ENCODE measurements at regions not wholly inside any gene's neighbourhood (a gene's known extent, or its start where the extent isn't known, plus 50 kb on each side); places are given as distances from the start of the nearest gene placed in this dataset.
A peak's percentile ranks its signal among the peaks of the same experiment; 100 is the strongest.
"Not testable (repeated sequence)": the region's sequence is repeated elsewhere in the genome, so short reads cannot be mapped to it uniquely, and the experiment has no call there.

GRCh38 chr21:9008636-9009035 lies 1512.7 kb upstream of the TPTE start:
- in situ Hi-C loops (cut with HindIII; ENCODE audit: low pct_unique_long_range_greater_than_20kb, low sequenced_read_pairs): no loop called here
- no peak for TF ChIP-seq JUND (IDR thresholded peaks at IDR 0.05; ENCODE audit: low read depth)
- peak in 1 of 2 experiments; percentile 64 for DNase-seq (ENCODE audit: low read depth in 1 of 2, low spot score in 1 of 2)

GRCh38 chr21:9009267-9010016 lies 1511.9 kb upstream of the TPTE start:
- in situ Hi-C loops (cut with HindIII; ENCODE audit: low pct_unique_long_range_greater_than_20kb, low sequenced_read_pairs): not testable (repeated sequence)
- DNase-seq (ENCODE audit: low read depth in 1 of 2, low spot score in 1 of 2): peak in 1 of 2 experiments; percentile 56

DNA sequence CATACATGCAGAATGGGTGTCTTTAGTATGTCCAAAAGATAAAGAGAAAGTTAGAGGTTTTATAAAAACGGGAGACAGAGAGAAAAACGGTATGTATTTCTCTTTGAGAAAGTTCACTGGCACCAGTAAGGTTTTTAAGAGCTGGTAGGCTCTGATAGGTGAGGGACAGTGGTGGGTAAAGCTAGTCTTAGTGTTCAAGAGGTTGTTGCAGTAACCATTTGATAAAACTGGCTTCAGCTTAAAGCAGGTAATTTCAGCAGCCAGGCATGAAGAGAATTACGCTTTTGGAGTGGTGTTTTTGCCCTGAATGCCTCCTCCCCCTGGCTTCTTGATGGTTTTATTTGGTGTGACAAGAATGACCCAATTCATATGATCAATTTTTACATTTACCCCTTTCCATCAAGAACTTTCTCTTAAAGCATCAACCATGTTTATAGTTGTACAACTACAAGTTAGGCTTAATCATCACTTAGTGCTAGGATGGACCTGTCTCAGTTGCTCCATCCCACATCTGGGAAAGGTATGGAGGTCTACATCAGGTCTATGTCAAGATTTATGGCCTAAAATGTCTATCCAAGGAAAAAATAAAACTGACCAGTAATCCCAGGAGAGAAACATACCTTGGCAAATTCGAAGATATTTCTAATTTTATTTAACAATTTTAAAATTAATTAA lies 1511.1 kb upstream of the TPTE start:
- DNase-seq (ENCODE audit: low read depth in 1 of 2, low spot score in 1 of 2): peak in 1 of 2 experiments; percentile 48
- in situ Hi-C loops (cut with HindIII; ENCODE audit: low pct_unique_long_range_greater_than_20kb, low sequenced_read_pairs): not testable (repeated sequence)

DNA sequence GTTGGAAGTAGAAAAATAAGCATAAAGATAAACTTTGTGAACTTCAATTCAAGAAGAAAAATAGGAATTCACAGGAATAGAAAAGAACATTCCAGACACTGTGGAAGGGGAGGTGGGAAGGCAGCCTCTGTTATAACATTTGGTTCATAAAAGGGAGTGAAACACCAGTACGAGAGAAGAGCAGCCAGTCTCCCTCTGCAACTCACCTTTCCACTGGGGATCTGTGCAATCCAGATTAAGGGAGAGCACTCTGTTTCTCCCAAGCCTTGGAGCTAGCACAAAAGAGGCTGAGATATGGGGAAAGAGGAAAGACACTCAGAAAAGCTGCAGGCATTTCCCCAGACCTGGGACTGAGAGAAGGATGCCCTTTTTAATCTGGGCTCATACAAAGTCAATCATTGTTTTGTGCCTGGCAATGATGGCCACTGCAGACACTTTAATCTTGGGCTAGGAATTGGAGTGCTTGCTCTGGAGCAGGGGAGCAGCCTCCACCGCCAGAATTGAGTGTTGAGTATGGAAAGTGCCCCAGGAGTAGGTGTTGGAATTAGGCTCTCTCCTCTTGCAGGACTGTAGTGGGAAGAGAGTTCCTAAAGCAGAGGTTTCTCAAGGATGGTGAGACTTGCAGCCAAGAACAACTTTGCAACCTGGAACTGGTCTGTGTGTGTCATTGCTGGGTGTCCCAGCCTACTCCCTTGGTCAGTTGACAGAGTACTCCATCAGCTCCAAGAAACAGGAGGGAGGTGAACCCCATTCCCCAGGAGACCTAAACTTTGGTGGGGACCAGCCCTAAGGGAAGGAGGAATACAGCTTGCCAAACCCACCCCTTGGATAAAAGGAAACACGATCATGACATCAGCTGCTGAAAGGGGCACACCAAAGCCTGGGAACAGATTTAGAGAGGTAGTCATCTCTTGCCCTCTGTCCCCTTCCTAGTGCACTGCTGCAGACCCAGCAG lies 1510.2 kb upstream of the TPTE start:
- in situ Hi-C loops (cut with HindIII; ENCODE audit: low pct_unique_long_range_greater_than_20kb, low sequenced_read_pairs): not testable (repeated sequence)

GRCh38 chr21:9011916-9012315 lies 1509.5 kb upstream of the TPTE start:
- peak in 1 of 2 experiments; percentile 42 for DNase-seq (ENCODE audit: low read depth in 1 of 2, low spot score in 1 of 2)
- in situ Hi-C loops (cut with HindIII; ENCODE audit: low pct_unique_long_range_greater_than_20kb, low sequenced_read_pairs): not testable (repeated sequence)

More for the DNA sequence above, 1510.2 kb upstream of the TPTE start:
- peak in 1 of 2 experiments; percentile 48 for DNase-seq (ENCODE audit: low read depth in 1 of 2, low spot score in 1 of 2)

DNA sequence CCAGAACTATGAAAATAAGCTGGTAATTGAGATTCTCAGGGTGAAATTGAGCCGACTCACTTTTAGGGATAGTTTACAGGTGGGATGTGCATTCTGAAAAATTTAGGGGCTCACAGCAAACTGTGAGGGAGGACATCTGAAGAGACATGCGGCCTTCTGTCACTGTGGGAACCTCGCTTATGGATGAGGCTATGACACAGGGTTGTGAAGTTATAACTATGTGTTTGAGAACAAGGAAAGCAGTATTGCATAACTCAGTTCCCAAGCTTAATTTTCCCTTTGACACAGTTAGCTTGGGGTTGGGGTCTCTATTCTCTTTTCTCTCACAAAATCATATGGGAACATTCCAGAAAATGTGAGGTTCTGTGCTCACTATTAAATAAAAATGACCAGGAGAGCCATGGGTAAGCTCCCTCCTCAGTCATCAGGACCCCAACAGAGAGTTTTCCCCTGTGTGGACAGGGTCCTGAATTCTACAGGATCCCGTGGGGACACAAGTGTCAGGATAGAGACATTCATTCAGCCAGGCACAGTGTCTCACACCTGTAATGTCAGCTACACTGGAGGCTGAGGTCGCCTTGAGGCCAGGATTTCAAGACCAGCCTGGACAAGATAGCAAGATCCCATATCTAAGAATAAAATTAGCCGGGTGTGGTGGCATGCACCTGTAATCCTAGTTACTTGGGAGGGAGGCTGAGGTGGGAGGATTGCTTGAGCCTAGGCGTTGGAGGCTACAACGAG lies 1507.7 kb upstream of the TPTE start:
- DNase-seq (ENCODE audit: low read depth in 1 of 2, low spot score in 1 of 2): peak in 1 of 2 experiments; percentile 38
- in situ Hi-C loops (cut with HindIII; ENCODE audit: low pct_unique_long_range_greater_than_20kb, low sequenced_read_pairs): not testable (repeated sequence)

- in situ Hi-C loops (cut with HindIII; ENCODE audit: low pct_unique_long_range_greater_than_20kb, low sequenced_read_pairs): not testable (repeated sequence)
- DNase-seq (ENCODE audit: low read depth in 1 of 2, low spot score in 1 of 2): peak in 1 of 2 experiments; percentile 35
Observed at GRCh38 chr21:9014243-9014734, 1507.1 kb upstream of the TPTE start.

DNA sequence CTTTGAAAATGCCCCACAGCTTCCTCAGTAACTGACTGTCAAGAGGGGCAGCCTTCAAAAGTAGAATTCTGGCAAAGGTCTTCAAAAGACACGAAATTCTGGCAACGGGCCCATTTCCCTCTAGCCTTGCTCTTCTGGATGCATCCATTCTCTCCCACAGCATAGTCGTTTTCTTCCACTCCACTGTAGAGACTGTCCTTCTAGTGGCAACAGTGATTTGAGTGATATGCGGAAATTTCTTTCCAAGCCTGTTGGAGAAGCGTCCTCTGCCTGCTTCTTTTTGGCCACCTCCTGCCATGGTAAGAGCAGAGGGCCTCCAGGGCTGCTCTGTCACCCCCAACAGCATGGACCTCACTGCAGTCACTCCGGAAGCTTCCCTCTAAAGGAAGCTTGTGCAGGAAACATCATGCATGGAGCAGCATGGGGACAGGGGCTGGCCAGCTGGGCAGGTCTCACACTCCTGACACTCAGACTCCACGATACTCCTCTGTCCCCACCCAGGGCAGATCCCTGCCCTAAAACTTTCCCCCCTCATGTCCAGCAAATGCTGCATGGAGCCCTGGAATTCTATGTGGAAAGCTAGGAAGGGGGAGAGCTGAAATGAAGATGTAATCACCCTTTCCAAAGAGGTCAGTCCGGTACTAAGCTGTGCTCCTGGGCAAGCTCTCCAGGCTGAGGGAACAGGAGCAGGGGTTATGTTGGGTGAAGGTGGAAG lies 1505.7 kb upstream of the TPTE start:
- peak in 1 of 2 experiments; percentile 61 for DNase-seq (ENCODE audit: low read depth in 1 of 2, low spot score in 1 of 2)
- in situ Hi-C loops (cut with HindIII; ENCODE audit: low pct_unique_long_range_greater_than_20kb, low sequenced_read_pairs): not testable (repeated sequence)

GRCh38 chr21:9017206-9017605 lies 1504.2 kb upstream of the TPTE start:
- in situ Hi-C loops (cut with HindIII; ENCODE audit: low pct_unique_long_range_greater_than_20kb, low sequenced_read_pairs); DNase-seq (ENCODE audit: low read depth in 1 of 2, low spot score in 1 of 2): not testable (repeated sequence)

- DNase-seq (ENCODE audit: low read depth in 1 of 2, low spot score in 1 of 2); in situ Hi-C loops (cut with HindIII; ENCODE audit: low pct_unique_long_range_greater_than_20kb, low sequenced_read_pairs): not testable (repeated sequence)
Observed at GRCh38 chr21:9018731-9019253, 1502.6 kb upstream of the TPTE start.

- in situ Hi-C loops (cut with HindIII; ENCODE audit: low pct_unique_long_range_greater_than_20kb, low sequenced_read_pairs); DNase-seq (ENCODE audit: low read depth in 1 of 2, low spot score in 1 of 2): not testable (repeated sequence)
Observed at GRCh38 chr21:9024006-9024767, 1497.2 kb upstream of the TPTE start.

DNA sequence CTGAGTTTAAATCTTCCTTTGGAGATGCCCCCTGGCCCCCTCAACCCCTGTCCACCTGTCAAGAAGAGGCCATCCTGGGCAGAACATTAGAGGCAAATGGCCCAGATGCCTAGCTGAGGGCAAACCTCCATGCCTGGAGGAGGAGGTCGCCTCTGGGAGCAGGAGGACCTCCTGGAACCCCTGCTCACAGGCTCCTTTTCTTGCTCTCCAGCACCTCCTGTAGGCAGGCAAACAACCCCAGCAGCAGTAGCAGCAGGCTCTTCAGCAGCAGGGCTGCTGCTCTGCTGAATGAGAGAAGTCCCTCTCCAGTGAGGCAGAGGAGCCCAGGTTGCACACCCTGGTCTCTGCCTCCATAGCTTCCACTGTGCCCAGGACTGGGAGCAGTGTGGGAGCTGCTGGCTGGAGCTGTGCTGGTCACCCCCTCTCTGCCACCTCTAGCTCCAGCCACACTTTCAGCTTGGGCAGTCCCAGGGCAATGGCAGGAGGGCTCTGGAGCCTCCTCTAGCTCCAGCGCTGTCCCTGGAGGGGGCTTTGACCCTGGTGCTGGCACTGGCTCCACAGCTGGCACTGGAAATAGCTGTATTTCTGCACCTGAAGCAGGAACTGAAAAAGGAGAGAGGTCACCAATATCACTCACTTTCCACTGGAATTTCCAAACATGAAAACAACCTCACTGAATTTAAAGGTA lies 1494.5 kb upstream of the TPTE start:
- DNase-seq (ENCODE audit: low read depth in 1 of 2, low spot score in 1 of 2); in situ Hi-C loops (cut with HindIII; ENCODE audit: low pct_unique_long_range_greater_than_20kb, low sequenced_read_pairs): not testable (repeated sequence)

DNA sequence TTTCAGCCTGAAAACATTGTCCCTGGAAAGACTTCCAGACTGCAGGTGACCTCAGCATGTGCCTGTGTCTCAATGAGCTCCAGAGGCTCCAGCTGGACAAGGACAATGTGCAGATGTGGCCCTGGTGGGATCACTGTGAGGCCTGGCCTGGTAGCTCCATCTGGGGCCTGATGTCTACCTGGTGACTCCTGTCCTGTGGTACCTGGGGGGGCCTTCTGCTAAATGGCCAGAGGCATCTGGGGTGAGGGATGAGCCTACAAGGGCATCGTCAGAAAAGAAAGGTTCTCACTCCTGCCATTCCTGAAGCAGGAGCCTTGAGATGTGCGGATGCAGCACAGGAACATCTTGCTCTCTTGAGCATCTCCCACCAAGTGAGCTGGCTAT lies 1494.0 kb upstream of the TPTE start:
- DNase-seq (ENCODE audit: low read depth in 1 of 2, low spot score in 1 of 2); in situ Hi-C loops (cut with HindIII; ENCODE audit: low pct_unique_long_range_greater_than_20kb, low sequenced_read_pairs): not testable (repeated sequence)

DNA sequence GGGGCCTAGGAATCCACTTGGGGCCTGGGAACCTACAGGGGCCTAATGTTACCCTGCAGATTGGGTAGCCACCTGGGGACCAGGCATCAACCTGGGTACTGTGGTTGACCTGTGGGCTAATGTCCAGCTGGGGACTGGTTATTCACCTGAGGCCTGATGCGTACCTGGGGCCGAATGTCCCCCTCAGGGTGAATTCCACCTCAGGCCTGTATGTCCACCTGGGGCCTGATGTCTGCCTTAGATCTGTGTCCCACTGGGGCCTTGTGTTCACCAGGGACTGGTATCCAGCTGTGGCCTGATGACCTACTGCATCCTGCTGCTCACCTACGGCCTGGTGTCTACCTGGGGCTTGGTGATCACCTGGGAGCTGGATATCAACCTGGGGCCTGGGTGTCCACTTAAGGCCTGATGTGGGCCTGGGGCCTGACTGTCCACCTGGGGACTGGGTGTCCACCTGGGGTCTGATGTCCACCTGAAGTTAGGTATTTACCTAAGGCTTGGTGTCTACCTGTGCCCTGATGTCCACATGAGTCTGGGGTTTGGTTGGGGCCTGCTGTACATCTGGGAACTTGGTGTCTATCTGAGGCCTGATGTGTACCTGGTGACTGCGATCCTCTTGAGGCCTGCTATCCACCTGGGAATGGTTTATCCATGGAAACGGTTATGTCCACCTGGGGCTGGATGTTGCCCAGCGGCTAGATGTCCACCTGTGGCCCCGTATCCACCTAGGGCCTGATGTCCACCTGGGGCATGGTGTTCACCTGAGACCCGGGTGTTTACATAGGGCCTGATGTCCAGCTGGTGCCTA lies 1492.6 kb upstream of the TPTE start:
- DNase-seq (ENCODE audit: low read depth in 1 of 2, low spot score in 1 of 2); in situ Hi-C loops (cut with HindIII; ENCODE audit: low pct_unique_long_range_greater_than_20kb, low sequenced_read_pairs): not testable (repeated sequence)

Measured in T47D (cell line).